AG04450 (cell line): ENCODE measurements at regions not wholly inside any gene's neighbourhood (a gene's known extent, or its start where the extent isn't known, plus 50 kb on each side); places are given as distances from the start of the nearest gene placed in this dataset.

Source experiments
- CTCF ChIA-PET: fragments of 300-600, 350-600 bp; formaldehyde crosslinking; extraction: SDS; loops from one replicate; lab custom pipeline; 2022; ENCODE audit warnings: antibody characterized with exemption, inconsistent platforms; lab: Charles Lee
- POLR2A ChIA-PET: fragments of 350-600 bp; formaldehyde crosslinking; extraction: SDS; loops from one replicate; lab custom pipeline; 2021; ENCODE audit warnings: antibody characterized with exemption, inconsistent platforms; lab: Yijun Ruan, JAX
- DNase-seq: peaks from one replicate; pipeline ENCODE4 v3.0.0-alpha.2; 2011; ENCODE audit warnings: low read depth, low spot score
- H3K27ac ChIP-seq: one replicate; pipeline ENCODE4 v1.5.1; 2012; ENCODE audit warnings: low read depth, low read length, control low read depth
- H3K27me3 ChIP-seq: one replicate; pipeline ENCODE4 v1.6.0; 2012; ENCODE audit warnings: low read length; ENCODE audit not compliant: control insufficient read depth, insufficient read depth
- H3K4me3 ChIP-seq: 2 replicates; pipeline ENCODE4 v1.5.1; 2011; ENCODE audit warnings: mild to moderate bottlenecking, low read depth, low read length, control low read depth
- H3K9me3 ChIP-seq: 2 replicates; pipeline ENCODE4 v1.5.1; 2012; ENCODE audit warnings: low read length; ENCODE audit not compliant: control insufficient read depth, insufficient read depth
- CTCF ChIP-seq: IDR thresholded peaks from 2 replicates; pipeline ENCODE4 v1.5.1; 2011; ENCODE audit warnings: low read depth, low read length, control low read depth, inconsistent platforms

GRCh38 chr7:115679423-115679822, 351.1 kb downstream of the TFEC start:
- H3K27me3 ChIP-seq: no peaks in the 10 kb centered on the region
- no peak for TF ChIP-seq CTCF
- POLR2A ChIA-PET: no interaction called here
- H3K4me3 ChIP-seq: no peak overlapping the region
- no peak overlapping the region for H3K27ac ChIP-seq
- CTCF ChIA-PET: interaction anchor here (0.5 to 3.0 kb wide), 8 partner anchors 10 to 1265 kb away, joined by 3 to 20 read pairs (median 4); partner anchors contain the start of gene FOXP2
- no peaks in the 10 kb centered on the region for H3K9me3 ChIP-seq
- DNase-seq: no peak

DNA sequence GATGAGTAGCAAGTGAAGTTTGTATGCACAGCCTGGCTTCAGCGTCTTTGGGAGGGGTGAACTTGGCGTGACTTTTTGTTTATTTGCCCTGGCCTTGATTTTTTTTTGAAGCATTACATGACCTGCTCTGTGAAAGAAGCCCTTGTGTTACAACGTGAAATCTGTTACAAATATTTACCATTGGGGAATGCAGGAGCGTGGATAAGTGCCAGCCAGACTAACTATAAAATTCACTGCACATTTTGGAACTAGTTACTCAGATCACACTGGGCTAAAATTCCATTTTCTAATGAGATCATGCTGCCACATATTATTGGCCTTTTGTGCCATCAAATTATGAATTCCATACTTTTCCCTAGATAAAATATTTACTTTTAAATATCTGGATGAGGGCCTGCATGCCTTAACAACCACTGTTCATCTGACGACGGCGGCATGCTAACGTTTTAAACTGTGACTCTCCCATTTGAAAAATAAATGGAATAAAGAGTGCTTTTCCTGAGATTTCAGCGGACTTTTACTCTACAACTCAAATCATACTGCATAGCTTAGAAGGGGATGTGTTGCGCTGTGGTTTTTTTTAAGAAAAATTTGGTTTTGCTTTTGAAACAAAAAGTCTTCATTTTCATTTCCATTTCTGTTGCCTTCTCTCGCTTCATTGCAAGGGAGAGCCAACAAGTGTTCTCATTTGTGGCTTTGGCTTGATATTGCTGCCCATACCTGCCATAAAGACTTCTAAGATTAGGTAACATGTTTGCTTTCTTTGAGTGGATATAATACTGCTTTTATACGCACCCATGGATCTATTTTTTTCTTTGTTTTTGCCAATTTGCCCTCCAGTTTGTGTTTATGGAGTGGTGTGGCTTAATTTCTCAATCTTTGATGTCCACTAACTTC, 352.2 kb downstream of the TFEC start:
- Histone ChIP-seq H3K4me3 (no peak overlapping the region), H3K27ac (no peak overlapping the region)
- CTCF ChIA-PET: interaction anchor here (1.0 to 3.0 kb wide), 2 partner anchors 11 to 813 kb away, joined by 3 to 20 read pairs; no protein-coding TSS in a partner anchor

DNA sequence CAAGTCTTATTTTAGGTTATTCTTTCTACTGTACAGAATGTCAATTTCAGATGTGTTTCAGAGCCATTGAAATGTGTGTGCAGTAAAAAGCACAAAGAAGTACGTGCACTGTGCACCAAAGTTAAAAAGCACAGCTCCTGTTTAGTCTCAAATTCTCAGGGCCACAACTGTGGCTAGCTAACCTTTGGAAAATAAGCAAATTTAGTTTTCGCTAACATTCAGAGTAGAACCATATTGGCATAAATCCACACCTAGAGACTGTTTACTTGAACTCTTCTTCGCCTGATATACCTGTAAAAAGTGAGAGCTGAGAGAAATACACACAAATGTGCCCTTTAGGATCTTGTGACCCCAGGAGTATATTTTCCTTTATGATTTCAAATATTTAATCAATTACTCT, 353.9 kb downstream of the TFEC start:
- Histone ChIP-seq H3K4me3 (no peak overlapping the region), H3K9me3 (no peaks in the 10 kb centered on the region), H3K27ac (no peak overlapping the region), H3K27me3 (no peaks in the 10 kb centered on the region)
- POLR2A ChIA-PET: no interaction called here
- no peak for TF ChIP-seq CTCF
- DNase-seq: no peak
- CTCF ChIA-PET: interaction anchor here (0.6 to 1.8 kb wide), 8 partner anchors 21 to 811 kb away, joined by 3 to 6 read pairs (median 3); no protein-coding TSS in a partner anchor

More for the DNA sequence above, 352.2 kb downstream of the TFEC start:
- POLR2A ChIA-PET: no interaction called here
- TF ChIP-seq CTCF: no peak
- H3K9me3 ChIP-seq: no peaks in the 10 kb centered on the region
- DNase-seq: peak; percentile 32
- H3K27me3 ChIP-seq: no peaks in the 10 kb centered on the region

DNA sequence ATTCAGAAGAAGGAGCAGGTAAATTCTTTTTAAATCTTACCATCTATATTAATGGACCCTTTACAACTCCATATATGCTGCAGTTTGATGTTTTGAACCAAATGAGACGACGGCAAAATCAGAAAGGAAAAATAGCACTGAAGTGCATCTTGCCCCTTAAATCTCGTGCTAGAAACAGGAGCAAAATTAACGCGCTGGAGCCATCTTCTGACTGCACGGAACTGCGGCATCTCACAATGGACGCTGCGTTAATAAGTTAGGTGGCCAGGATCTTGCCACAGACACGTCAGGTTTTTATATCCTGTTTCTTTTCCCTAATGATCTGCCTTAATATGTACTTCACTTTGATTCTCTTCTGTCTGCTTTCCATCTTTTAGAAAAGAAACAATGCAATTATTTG, 354.5 kb downstream of the TFEC start:
- Histone ChIP-seq H3K4me3 (no peak overlapping the region), H3K27ac (no peak overlapping the region), H3K27me3 (no peaks in the 10 kb centered on the region), H3K9me3 (no peaks in the 10 kb centered on the region)
- peak; percentile 42 for TF ChIP-seq CTCF
- peak; percentile 11 for DNase-seq
- CTCF ChIA-PET: interaction anchor here (0.6 to 1.8 kb wide), 8 partner anchors 20 to 811 kb away, joined by 3 to 6 read pairs (median 3); no protein-coding TSS in a partner anchor
- POLR2A ChIA-PET: no interaction called here
